Skin epidermis (tissue), 12 donors: ENCODE measurements at regions not wholly inside any gene's neighbourhood (a gene's known extent, or its start where the extent isn't known, plus 50 kb on each side); places are given as distances from the start of the nearest gene placed in this dataset.
A peak's percentile ranks its signal among the peaks of the same experiment; 100 is the strongest.

ENCODE experiments used
- H3K27ac ChIP-seq, 21 experiments: fragments of 200-600 bp; sonication (generic) in 11 of 21; one replicate each; pipeline ENCODE4 v1.5.0; 2020; ENCODE audit warnings: mild to moderate bottlenecking in 3 of 21, inconsistent platforms in 2 of 21, moderate library complexity in 2 of 21
- H3K4me3 ChIP-seq, 7 experiments: fragments of 200-600 bp; sonication (generic) in 2 of 7; one replicate each; pipeline ENCODE4 v1.5.0; 2020; ENCODE audit warnings: inconsistent platforms in 2 of 7, mild to moderate bottlenecking in 2 of 7, moderate library complexity in 1 of 7

DNA sequence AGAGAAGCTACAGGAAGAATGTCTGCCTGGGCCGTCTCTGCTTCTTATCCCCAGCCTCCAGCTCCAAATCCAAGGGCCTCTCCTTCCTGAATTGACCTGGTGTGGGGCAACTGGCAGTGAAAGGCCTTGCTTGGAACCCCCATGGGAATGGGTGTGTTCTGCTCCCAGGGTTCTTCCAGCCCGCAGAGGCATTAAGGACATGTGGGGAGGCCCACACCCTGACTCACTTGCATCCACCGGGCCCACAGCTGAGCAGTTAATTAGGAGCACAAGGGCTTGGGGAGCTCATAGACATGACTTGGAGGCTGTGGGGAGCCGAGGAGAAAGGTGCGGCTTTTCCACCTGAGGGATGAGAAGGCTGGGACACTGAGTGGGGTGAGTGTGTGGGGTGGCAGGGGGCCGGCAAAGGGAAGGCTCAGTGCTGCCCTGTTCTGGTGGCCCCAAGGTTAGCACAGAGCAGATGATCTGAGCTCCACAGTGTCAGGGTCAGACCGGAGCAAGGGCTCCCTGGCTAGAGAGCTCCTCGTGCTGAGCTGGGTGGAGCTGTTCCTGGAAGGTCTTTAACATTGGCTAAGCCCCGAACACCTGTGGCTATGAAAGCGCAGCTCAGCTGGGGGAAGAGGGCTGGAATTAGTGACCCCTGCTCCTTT, 64.5 kb upstream of the NECTIN1 start:
- Histone ChIP-seq H3K27ac (peak overlapping the region in 1 of 21 experiments; percentile 44), H3K4me3 (no peak overlapping the region)

- Histone ChIP-seq H3K4me3 (no peak overlapping the region), H3K27ac (peak overlapping the region in 2 of 21 experiments; percentile 51 to 62)
Observed at GRCh38 chr11:119791701-119792151, 62.7 kb upstream of the NECTIN1 start.

DNA sequence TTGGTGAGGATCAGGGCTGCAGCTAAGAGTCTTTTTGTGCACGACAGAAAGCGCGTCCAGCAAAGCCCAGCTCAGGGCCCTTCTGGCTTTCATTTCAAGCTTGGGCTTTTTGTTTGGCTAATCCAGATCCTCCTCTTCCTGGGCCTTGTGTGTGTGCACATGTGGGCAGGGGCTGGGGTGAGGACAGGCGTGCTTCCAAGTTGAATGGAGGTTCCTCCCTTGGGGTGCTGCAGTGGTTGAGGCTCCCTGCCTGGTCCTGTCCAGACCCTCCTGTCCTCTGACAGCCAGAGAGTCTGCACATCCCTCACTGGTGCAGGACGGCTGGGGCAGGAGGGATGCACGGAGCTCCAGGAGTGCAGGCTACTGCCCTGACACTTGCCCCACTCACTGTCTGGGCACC, 62.0 kb upstream of the NECTIN1 start:
- Histone ChIP-seq H3K4me3 (no peak overlapping the region), H3K27ac (peak overlapping the region in 2 of 21 experiments; percentile 31 to 37)

DNA sequence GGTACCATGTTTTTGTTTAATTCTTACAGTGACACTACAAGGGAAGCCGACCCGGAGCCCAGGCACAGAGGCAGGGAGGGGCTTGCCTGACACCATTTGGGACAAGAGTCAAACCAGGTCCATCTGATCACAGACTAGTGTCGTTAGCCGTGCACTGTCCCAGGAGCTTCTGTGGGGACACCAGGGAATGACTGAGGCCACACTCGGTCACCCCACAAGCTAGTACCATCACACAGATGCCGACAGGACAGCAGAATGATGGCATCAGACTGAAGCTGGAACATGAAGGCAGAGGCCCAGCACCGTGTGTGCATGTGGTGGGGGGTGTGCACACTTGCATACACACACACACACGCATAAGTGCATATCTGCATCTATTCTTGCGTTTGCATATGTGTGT, 61.5 kb upstream of the NECTIN1 start:
- no peak overlapping the region for H3K27ac ChIP-seq
- H3K4me3 ChIP-seq: no peak overlapping the region

DNA sequence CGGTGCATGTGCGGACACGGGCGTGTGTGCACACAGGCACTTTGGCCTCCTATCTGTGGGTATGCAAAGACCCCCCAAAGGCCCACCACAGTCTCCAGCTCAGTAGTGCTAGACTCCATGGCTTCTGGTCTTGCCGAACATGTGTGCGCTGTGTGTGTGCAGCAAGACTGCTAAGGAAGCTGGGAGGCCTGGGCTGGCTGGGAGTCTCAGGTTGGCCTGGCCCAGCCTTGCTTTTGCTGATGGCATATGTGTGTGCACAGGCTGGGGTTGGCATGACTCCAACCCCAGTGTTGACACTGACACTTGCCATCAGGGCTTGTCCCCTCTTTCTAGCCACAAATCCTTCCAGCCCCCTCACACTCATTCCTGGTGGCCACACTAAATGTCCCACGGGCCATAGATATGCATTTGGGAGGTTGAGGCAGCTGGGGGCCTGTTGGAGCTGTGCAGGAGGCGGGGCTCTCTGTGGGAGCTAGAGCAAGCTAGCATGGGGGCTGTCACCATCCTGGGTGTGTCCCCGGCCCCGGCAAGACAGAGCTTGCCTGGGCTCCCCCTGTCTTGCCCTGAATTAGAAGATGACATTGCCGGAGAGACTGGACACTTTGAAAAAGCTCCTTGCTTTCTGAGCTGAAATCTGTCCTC, 60.9 kb upstream of the NECTIN1 start:
- Histone ChIP-seq H3K27ac (no peak overlapping the region), H3K4me3 (no peak overlapping the region)

DNA sequence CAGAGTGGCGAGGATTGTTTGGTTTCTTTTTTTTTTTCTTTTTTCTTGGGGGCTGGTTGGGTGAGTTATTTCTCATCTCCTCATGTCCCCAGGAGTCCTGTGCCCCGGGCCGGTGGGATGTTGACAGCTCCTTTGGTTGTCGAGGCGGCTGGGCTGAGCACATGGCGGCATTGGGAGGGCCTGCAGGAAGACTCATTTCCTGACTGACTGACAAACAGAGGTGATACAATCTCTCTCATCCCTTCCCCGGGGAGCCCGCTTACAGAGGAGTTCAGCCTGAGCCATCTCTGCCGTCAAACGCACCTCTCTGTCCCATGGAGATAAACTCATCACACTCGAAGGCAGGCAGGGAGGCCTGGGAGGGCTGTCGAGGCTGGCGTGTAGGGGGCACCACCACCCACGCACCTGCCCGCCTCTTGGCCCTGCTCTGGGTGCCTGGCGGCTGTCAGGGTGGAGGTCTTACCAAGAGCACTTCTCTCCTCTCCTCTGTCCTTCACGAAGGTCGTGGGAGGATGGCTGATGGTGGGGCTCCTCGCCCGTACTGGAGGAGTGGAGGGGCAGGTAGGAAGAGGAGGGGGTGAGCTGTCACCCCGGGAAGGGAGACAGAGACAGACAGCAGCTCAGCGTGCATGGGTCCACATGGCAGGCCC, 60.0 kb upstream of the NECTIN1 start:
- no peak overlapping the region for H3K4me3 ChIP-seq
- no peak overlapping the region for H3K27ac ChIP-seq

DNA sequence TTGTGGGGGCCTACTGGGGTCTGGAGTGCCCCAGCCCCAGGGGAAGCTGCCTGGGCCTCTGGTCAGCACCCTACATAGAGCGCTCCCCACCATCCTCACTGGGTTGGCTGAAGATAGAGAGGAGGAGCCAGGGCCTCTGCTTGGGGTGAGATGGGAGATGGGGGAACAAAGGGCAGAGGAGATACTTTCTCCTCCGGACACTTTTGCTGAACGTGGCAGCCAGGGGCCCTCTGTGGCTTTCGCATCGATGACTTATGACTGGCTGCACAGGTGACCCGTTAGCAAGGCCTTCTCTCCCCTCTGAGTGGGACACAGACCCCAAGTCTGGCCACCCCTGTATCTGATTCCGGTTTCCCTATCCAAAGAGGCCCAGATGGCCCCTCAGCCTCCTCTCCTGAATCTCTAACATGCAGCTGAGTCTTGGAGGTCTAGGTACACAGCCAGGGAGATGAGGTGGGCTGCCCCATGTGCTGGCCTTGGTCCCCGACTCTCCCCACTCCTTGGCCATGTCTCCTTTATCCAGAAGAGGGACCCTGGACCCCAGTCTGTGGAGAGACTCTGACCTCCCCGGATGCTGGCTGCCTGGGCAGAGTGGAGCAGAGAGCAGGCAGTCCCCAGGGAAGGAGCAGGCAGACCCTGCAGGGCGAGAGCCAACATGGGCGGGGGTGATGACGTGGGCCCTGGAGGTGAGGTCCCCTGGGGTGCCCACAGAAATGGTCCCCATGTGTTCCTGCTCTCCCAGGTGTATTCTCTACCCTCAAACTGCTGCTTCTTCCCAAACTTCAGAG, 59.3 kb upstream of the NECTIN1 start:
- Histone ChIP-seq H3K4me3 (no peak overlapping the region), H3K27ac (no peak overlapping the region)

GRCh38 chr11:119787074-119787461, 58.1 kb upstream of the NECTIN1 start:
- H3K4me3 ChIP-seq: no peak overlapping the region
- H3K27ac ChIP-seq: no peak overlapping the region

DNA sequence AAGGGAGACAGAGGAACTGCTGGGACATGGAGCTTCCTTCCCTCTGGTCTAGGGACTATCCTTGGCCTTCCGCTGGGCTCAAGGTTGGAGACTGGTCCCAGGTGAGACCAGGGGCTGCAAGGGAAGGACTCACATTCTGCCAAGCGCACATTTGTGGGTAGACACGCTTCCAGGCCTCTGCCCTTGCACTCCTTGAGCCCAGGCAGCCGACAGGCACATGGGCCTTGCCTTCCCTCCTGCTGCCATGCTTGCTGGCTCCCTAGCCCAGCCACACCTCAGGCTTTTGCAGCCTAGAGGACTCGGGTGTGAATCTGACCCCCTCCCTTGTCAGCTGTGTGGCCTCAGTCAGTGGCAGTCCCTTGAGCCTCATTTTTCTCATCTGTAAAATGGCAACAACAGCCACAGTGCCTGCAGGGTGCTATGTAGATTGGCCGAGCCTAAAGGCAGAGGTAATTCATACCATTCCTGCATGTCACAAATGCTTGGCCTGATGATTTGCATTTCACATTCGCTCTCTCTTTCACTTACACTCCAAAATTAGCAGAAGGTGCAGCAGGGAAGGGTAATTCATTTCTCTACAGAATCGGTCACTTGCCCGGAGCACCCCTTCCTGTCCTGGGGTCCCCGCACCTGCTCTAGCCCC, 57.6 kb upstream of the NECTIN1 start:
- Histone ChIP-seq H3K27ac (no peak overlapping the region), H3K4me3 (no peak overlapping the region)

GRCh38 chr11:119785131-119785530, 56.1 kb upstream of the NECTIN1 start:
- no peak overlapping the region for H3K4me3 ChIP-seq
- no peak overlapping the region for H3K27ac ChIP-seq

DNA sequence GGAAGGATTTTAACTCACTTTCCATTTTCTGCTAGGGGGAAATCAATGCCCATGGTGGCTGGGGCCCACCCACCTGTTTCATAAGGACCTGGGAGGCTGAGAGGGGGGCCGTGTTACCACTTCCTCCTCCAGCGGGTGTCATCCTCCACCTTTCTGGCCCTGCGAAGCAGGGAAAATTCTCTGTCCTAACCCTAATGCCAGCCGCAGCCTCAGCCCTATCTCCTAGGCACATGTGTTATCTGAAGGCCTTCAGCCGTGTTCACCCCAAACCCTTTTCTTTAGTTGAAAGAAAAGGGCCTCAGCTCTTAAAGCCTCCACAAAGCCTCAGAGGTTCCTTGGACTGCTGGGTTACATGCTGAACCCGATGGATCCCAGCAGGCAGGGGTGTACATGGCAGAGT, 55.4 kb upstream of the NECTIN1 start:
- Histone ChIP-seq H3K4me3 (no peak overlapping the region), H3K27ac (no peak overlapping the region)

DNA sequence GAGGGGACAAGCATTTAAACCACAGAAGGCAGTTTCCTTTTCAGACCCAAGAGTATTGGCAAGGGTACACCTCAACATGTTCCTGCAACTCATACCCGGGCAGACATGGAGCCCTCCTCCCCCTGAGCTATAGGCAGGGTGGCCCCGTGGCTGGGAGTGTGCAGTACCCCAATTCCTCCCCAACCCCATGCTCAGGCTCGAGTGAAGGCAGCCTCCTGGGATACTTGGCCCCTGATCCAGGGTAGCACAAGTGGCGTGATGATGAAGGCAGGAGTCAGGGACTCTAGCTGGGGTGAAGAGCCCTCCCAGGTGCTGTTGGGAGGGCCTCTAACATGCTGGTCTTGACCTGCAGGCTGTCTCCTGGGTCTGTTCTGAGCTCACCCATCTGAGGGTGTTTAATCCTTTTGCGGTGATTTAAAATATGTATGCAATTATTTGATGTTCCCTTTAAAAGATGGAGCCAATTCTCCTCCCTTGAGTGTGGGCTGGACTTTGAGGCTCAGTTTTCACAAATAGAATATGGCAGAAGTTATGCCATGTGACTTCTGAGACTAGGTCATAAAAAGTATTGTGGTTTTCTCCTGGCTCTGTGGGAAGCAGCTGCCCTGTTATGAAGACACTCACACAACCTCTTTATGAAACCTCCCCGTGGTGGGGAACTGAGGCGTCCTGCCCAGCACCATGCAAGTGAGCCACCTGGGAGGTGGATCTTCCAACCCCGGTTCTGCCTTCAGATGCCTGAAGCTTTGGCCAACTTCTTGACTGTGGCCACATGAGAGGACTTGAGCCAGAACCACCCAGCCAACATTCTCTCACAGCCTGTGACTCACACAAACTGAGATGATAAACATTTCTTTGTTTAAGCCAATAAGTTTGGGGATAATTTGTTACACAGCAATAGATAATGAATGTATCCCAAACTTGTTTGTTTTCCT, 54.7 kb upstream of the NECTIN1 start:
- Histone ChIP-seq H3K4me3 (no peak overlapping the region), H3K27ac (no peak overlapping the region)

GRCh38 chr11:119782739-119783072, 53.7 kb upstream of the NECTIN1 start:
- Histone ChIP-seq H3K27ac (no peak overlapping the region), H3K4me3 (no peak overlapping the region)

DNA sequence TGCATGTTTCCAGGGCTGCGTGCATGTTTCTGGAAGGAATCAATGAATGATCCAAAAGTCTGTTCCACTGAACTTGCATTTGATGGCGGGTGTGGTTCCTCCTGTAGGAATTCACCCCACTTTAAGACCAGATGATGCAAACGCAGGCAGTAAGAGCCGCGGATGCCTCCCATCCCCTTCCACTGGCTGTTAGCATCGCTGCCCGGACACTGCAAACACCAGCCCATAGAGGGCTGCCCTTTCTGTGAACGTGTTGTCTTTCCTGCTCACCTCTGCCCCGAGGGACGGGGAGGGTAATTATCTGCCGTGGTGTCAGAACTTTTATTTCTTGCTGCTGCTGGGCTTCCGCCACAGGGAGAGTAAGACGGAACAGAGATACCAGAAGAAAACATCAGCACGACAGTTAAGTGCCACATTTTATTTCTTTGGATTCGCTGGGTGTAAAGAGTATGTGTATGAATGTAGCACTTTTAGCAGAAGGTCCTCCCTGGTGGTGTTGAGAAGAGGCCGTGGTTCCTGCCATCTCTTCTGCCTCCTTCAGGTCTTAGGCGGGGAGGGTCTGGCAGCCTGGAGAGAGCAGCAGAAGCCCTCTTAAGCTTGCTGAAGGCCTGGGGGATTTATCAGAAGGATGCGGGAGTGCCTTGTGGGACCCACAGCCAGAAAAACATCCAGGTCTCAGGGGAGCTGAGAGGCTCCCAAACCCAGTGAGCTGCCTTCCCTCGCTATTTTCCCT, 53.2 kb upstream of the NECTIN1 start:
- H3K27ac ChIP-seq: no peak overlapping the region
- no peak overlapping the region for H3K4me3 ChIP-seq

- Histone ChIP-seq H3K4me3 (no peak overlapping the region), H3K27ac (no peak overlapping the region)
Observed at GRCh38 chr11:119780222-119780953, 51.4 kb upstream of the NECTIN1 start.

GRCh38 chr11:119779195-119780071, 50.4 kb upstream of the NECTIN1 start:
- no peak overlapping the region for H3K27ac ChIP-seq
- no peak overlapping the region for H3K4me3 ChIP-seq
